SU-DHL-6 (cell line): ENCODE measurements at regions not wholly inside any gene's neighbourhood (a gene's known extent, or its start where the extent isn't known, plus 50 kb on each side); places are given as distances from the start of the nearest gene placed in this dataset.

Experiments used
- EZH2phosphoT487 ChIP-seq: fragments of 200-600 bp; sonication (generic), shearing (Covaris generic); conservative IDR thresholded peaks from 2 replicates; pipeline ENCODE4 v1.6.1; 2018; ENCODE audit warnings: mild to moderate bottlenecking, antibody characterized with exemption, low read length, moderate library complexity, mixed read lengths
- TF ChIP-seq, protein P1 (sequence below): fragments of 200-600 bp; sonication (generic); IDR thresholded peaks from one replicate; pipeline ENCODE4 v1.5.1; 2017; ENCODE audit warnings: antibody characterized with exemption, mild to moderate bottlenecking, low read length, moderate library complexity; ENCODE audit not compliant: insufficient read depth, poor library complexity, severe bottlenecking

GRCh38 chr10:38228394-38228793, 134.3 kb downstream of the ZNF37A start:
- TF ChIP-seq EZH2phosphoT487, result no peak
- TF ChIP-seq, protein P1, sequence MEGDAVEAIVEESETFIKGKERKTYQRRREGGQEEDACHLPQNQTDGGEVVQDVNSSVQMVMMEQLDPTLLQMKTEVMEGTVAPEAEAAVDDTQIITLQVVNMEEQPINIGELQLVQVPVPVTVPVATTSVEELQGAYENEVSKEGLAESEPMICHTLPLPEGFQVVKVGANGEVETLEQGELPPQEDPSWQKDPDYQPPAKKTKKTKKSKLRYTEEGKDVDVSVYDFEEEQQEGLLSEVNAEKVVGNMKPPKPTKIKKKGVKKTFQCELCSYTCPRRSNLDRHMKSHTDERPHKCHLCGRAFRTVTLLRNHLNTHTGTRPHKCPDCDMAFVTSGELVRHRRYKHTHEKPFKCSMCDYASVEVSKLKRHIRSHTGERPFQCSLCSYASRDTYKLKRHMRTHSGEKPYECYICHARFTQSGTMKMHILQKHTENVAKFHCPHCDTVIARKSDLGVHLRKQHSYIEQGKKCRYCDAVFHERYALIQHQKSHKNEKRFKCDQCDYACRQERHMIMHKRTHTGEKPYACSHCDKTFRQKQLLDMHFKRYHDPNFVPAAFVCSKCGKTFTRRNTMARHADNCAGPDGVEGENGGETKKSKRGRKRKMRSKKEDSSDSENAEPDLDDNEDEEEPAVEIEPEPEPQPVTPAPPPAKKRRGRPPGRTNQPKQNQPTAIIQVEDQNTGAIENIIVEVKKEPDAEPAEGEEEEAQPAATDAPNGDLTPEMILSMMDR, result no peak
